Ascending aorta (tissue), 2 donors: ENCODE measurements at regions not wholly inside any gene's neighbourhood (a gene's known extent, or its start where the extent isn't known, plus 50 kb on each side); places are given as distances from the start of the nearest gene placed in this dataset.

Experiments
- DNase-seq, 2 donors: peaks; one replicate each; pipeline ENCODE4 v3.0.0-alpha.2; 2019; ENCODE audit warnings: low spot score in 2 of 2
- H3K27ac ChIP-seq, 2 donors: fragments of 200-600 bp; sonication (generic); one replicate each; pipeline ENCODE4 v1.5.1; 2016 to 2017; ENCODE audit warnings: mild to moderate bottlenecking in 1 of 2
- H3K27me3 ChIP-seq: fragments of 200-600 bp; sonication (generic); one replicate; pipeline ENCODE4 v1.5.1; 2017
- H3K36me3 ChIP-seq, 2 donors: fragments of 200-600 bp; sonication (generic); one replicate each; pipeline ENCODE4 v1.5.1; 2016
- H3K4me1 ChIP-seq, 2 donors: fragments of 200-600 bp; sonication (generic); one replicate each; pipeline ENCODE4 v1.5.1; 2016 to 2017; ENCODE audit warnings: mild to moderate bottlenecking in 1 of 2
- H3K4me3 ChIP-seq, 2 donors: fragments of 200-600 bp; sonication (generic); one replicate each; pipeline ENCODE4 v1.5.1; 2016 to 2017; ENCODE audit warnings: mild to moderate bottlenecking in 1 of 2
- H3K9me3 ChIP-seq, 2 donors: fragments of 200-600 bp; sonication (generic); one replicate each; pipeline ENCODE4 v1.5.1; 2016
- CTCF ChIP-seq, 3 experiments: fragments of 200-600 bp in 2 of 3; fragments of 450-650 bp in 1 of 3; sonication (generic) in 2 of 3; IDR thresholded peaks; one replicate each; pipeline ENCODE4 v1.5.1; 2016 to 2019; ENCODE audit warnings: antibody characterized with exemption in 3 of 3, mild to moderate bottlenecking in 1 of 3, moderate library complexity in 1 of 3
- intact Hi-C: fragments of 100-400 bp; cut with DNase I; formaldehyde crosslinking; loops from one replicate; pipeline ENCODE4 v1.15.1; 2023

GRCh38 chr1:221087919-221088318 lies 208.7 kb downstream of the HLX start:
- intact Hi-C loops = no loop called here
- Histone ChIP-seq H3K4me1 (no peaks in the 10 kb centered on the region), H3K27ac (no peak overlapping the region), H3K36me3 (no peaks in the 10 kb centered on the region), H3K27me3 (no peaks in the 10 kb centered on the region), H3K9me3 (no peaks in the 10 kb centered on the region), H3K4me3 (no peak overlapping the region)
- TF ChIP-seq CTCF (IDR thresholded peaks at IDR 0.05) = no peak
- DNase-seq = no peak

- intact Hi-C loops = no loop called here
- H3K27ac ChIP-seq = no peak overlapping the region
- no peak for DNase-seq
- H3K9me3 ChIP-seq = no peaks in the 10 kb centered on the region
- H3K4me3 ChIP-seq = no peak overlapping the region
- H3K27me3 ChIP-seq = no peaks in the 10 kb centered on the region
- TF ChIP-seq CTCF (IDR thresholded peaks at IDR 0.05) = no peak
- no peaks in the 10 kb centered on the region for H3K4me1 ChIP-seq
- no peaks in the 10 kb centered on the region for H3K36me3 ChIP-seq
Measured at GRCh38 chr1:221089273-221089672, 210.0 kb downstream of the HLX start.

- no peak for DNase-seq
- TF ChIP-seq CTCF (IDR thresholded peaks at IDR 0.05) = no peak
- intact Hi-C loops = no loop called here
- Histone ChIP-seq H3K9me3 (no peaks in the 10 kb centered on the region), H3K27me3 (no peaks in the 10 kb centered on the region), H3K36me3 (no peaks in the 10 kb centered on the region), H3K27ac (no peak overlapping the region), H3K4me1 (no peaks in the 10 kb centered on the region), H3K4me3 (no peak overlapping the region)
Measured at GRCh38 chr1:221089803-221090202, 210.6 kb downstream of the HLX start.

- no peak for TF ChIP-seq CTCF (IDR thresholded peaks at IDR 0.05)
- no peak overlapping the region for H3K27ac ChIP-seq
- H3K9me3 ChIP-seq = no peaks in the 10 kb centered on the region
- intact Hi-C loops = no loop called here
- no peak for DNase-seq
- no peak overlapping the region for H3K4me3 ChIP-seq
- no peaks in the 10 kb centered on the region for H3K4me1 ChIP-seq
- no peaks in the 10 kb centered on the region for H3K27me3 ChIP-seq
- H3K36me3 ChIP-seq = no peaks in the 10 kb centered on the region
Measured at GRCh38 chr1:221093903-221094791, 214.9 kb downstream of the HLX start.

- H3K36me3 ChIP-seq = no peaks in the 10 kb centered on the region
- no peak for DNase-seq
- no peaks in the 10 kb centered on the region for H3K9me3 ChIP-seq
- intact Hi-C loops = no loop called here
- H3K27me3 ChIP-seq = no peaks in the 10 kb centered on the region
- no peak overlapping the region for H3K4me3 ChIP-seq
- H3K27ac ChIP-seq = no peak overlapping the region
- TF ChIP-seq CTCF (IDR thresholded peaks at IDR 0.05) = no peak
- H3K4me1 ChIP-seq = no peaks in the 10 kb centered on the region
Measured at GRCh38 chr1:221097479-221098281, 218.4 kb downstream of the HLX start.
